ENCODE measurements at regions not wholly inside any gene's neighbourhood (a gene's known extent, or its start where the extent isn't known, plus 50 kb on each side); places are given as distances from the start of the nearest gene placed in this dataset.

DNA sequence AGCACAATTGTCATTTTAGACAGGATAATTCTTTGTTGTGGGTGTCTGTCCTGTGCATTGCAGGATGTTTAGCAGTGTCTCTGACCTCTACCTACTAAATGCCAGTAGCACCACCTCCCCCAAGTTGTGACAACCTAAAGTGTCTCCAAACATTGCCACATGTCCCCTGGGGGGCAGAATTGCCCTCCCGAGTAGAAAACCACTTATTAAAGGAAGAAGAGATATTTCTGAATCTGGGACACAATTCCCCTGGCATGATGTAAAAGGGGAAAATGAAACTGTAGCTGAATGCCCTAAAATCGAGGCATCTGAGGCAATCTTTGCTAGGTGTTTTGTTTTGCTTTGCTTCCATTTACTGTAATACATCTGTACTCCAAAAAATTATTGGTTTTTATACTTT lies 116.8 kb upstream of the NAP1L1 start:
- CTCF ChIA-PET, result no interaction called here
- no peak for TF ChIP-seq ZNF239 (tag by site-specific recombination; IDR thresholded peaks at IDR 0.05)
- TF ChIP-seq, protein P1, sequence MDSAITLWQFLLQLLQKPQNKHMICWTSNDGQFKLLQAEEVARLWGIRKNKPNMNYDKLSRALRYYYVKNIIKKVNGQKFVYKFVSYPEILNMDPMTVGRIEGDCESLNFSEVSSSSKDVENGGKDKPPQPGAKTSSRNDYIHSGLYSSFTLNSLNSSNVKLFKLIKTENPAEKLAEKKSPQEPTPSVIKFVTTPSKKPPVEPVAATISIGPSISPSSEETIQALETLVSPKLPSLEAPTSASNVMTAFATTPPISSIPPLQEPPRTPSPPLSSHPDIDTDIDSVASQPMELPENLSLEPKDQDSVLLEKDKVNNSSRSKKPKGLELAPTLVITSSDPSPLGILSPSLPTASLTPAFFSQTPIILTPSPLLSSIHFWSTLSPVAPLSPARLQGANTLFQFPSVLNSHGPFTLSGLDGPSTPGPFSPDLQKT (IDR thresholded peaks at IDR 0.05; ENCODE audit: borderline replicate concordance, low read depth, low read length), result no peak
- no peak for TF ChIP-seq ZNF214 (tag by site-specific recombination; IDR thresholded peaks at IDR 0.05; ENCODE audit: borderline replicate concordance)
- no peak for TF ChIP-seq ZNF629 (tag by site-specific recombination; IDR thresholded peaks at IDR 0.05)
- TF ChIP-seq ZNF248 (tag by site-specific recombination; IDR thresholded peaks at IDR 0.05), result no peak
- TF ChIP-seq ZNF488 (tag by site-specific recombination; IDR thresholded peaks at IDR 0.05), result no peak
- TF ChIP-seq SCRT2 (tag by site-specific recombination; IDR thresholded peaks at IDR 0.05), result no peak
- no peak for TF ChIP-seq TRIM28 (IDR thresholded peaks at IDR 0.05; ENCODE audit: borderline replicate concordance, low read length)
- TF ChIP-seq MZF1 (tag by site-specific recombination; IDR thresholded peaks at IDR 0.05; ENCODE audit: borderline replicate concordance), result no peak
- TF ChIP-seq SALL2 (tag by site-specific recombination; IDR thresholded peaks at IDR 0.05; ENCODE audit: borderline replicate concordance), result no peak
- TF ChIP-seq GFI1B (tag by site-specific recombination; IDR thresholded peaks at IDR 0.05), result no peak
- TF ChIP-seq, protein P2, sequence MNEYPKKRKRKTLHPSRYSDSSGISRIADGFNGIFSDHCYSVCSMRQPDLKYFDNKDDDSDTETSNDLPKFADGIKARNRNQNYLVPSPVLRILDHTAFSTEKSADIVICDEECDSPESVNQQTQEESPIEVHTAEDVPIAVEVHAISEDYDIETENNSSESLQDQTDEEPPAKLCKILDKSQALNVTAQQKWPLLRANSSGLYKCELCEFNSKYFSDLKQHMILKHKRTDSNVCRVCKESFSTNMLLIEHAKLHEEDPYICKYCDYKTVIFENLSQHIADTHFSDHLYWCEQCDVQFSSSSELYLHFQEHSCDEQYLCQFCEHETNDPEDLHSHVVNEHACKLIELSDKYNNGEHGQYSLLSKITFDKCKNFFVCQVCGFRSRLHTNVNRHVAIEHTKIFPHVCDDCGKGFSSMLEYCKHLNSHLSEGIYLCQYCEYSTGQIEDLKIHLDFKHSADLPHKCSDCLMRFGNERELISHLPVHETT (tag by site-specific recombination; IDR thresholded peaks at IDR 0.05), result no peak
- TF ChIP-seq ZNF701 (tag by site-specific recombination; IDR thresholded peaks at IDR 0.05), result no peak
- TF ChIP-seq ZBTB1 (tag by site-specific recombination; IDR thresholded peaks at IDR 0.05), result no peak
- TF ChIP-seq ZNF624 (tag by site-specific recombination; IDR thresholded peaks at IDR 0.05), result no peak
- no peak for TF ChIP-seq BCL11A (tag by site-specific recombination; IDR thresholded peaks at IDR 0.05; ENCODE audit: low read depth)
- POLR2A ChIA-PET, result no interaction called here

DNA sequence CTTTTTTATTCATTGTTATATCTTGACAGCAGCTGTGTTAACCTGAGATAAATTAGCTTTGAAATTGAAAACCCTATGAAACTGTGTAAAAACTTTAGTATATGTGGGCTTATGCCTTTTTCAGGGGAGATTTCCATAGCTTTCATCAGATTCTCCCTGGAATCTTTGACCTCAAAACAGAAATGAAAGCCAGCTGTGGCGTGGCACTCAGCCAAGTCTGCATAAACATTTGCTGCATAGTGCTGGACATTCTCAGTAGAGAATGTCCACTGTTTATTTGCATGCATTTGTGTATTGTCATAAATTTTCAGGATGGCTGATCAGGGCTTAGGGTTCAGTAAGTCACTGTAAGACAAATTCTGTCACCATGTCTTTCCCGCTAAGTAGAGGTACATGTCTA lies 115.3 kb upstream of the NAP1L1 start:
- Histone ChIP-seq H3K9me3 (ENCODE audit: control insufficient read depth, insufficient read depth, low read depth, low read length) (no peaks in the 10 kb centered on the region), H3K27ac (ENCODE audit: extremely low read depth, low read depth, low read length) (no peak overlapping the region), H3K4me1 (ENCODE audit: control insufficient read depth, insufficient read depth, low read length) (no peaks in the 10 kb centered on the region), H3K4me3 (ENCODE audit: low read depth, low read length) (no peak overlapping the region), H3K36me3 (ENCODE audit: control insufficient read depth in 2 of 2, insufficient read depth in 1 of 2, low read length in 2 of 2) (no peaks in the 10 kb centered on the region)
- TF ChIP-seq ZNF19 (tag by site-specific recombination; IDR thresholded peaks at IDR 0.05; ENCODE audit: low read depth), result no peak
- TF ChIP-seq, protein P1 (IDR thresholded peaks at IDR 0.05; ENCODE audit: borderline replicate concordance, low read depth, low read length), result no peak
- TF ChIP-seq ZNF114 (tag by site-specific recombination; IDR thresholded peaks at IDR 0.05), result no peak
- peak; percentile 96 for TF ChIP-seq ZNF26 (tag by site-specific recombination; IDR thresholded peaks at IDR 0.05)
- no peak for TF ChIP-seq BCL11B (tag by site-specific recombination; IDR thresholded peaks at IDR 0.05; ENCODE audit: low read depth)
- ChIA-PET POLR2A (no interaction called here), CTCF (interaction anchor here (0.6 to 0.8 kb wide), 2 partner anchors 24 to 64 kb away, joined by 3 to 6 read pairs; no protein-coding TSS in a partner anchor)

More for the DNA sequence above, 116.8 kb upstream of the NAP1L1 start:
- Histone ChIP-seq H3K4me3 (ENCODE audit: low read depth, low read length) (no peak overlapping the region), H3K4me1 (ENCODE audit: control insufficient read depth, insufficient read depth, low read length) (no peaks in the 10 kb centered on the region), H3K36me3 (ENCODE audit: control insufficient read depth in 2 of 2, insufficient read depth in 1 of 2, low read length in 2 of 2) (no peaks in the 10 kb centered on the region), H3K27ac (ENCODE audit: extremely low read depth, low read depth, low read length) (no peak overlapping the region), H3K9me3 (ENCODE audit: control insufficient read depth, insufficient read depth, low read depth, low read length) (no peaks in the 10 kb centered on the region)

Data from HEK293 (cell line).